ENCODE measurements at regions not wholly inside any gene's neighbourhood (a gene's known extent, or its start where the extent isn't known, plus 50 kb on each side); places are given as distances from the start of the nearest gene placed in this dataset.

DNA sequence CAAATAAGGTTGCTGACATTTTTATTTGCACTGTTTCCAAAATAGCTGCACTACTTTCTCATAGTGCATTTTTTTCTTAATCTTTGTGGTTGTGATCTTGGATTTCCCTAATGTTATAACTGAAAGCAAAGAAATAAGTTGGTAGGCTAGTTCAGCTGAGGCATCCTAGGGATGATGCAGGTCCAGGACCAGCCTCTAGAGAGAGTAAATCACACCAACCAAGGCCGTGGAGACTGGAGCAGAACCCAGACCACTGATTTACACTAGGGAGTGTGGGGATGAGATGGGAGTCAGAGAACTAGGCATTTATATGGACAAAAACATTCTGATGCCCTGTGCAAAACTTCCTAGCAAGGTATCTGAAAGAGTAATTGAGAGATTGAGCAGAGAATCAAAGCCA is 104.5 kb downstream of the URB2 start:
- TF ChIP-seq GATA3 (IDR thresholded peaks at IDR 0.05; ENCODE audit: low read depth, low read length) (no peak), GATA2 (IDR thresholded peaks at IDR 0.05; ENCODE audit: low read depth, low read length) (no peak)
